K562 (cell line): ENCODE measurements at regions not wholly inside any gene's neighbourhood (a gene's known extent, or its start where the extent isn't known, plus 50 kb on each side); places are given as distances from the start of the nearest gene placed in this dataset.

ENCODE experiments used
- ATAC-seq: fragments of 200-7000 bp; cut with Tn5 transposase; 3 replicates; pipeline ENCODE4 v1.9.1; 2020; ENCODE audit warnings: moderate library complexity
- BruUV-seq: library from RNA; stranded (reverse); fragments of 400-500 nt; replicated peaks from 2 replicates; lab custom pipeline; 2021; lab: Mats Ljungman, UMichigan
- CTCF ChIA-PET: fragments of 300-600 bp; formaldehyde crosslinking; extraction: SDS; loops from one replicate; lab custom pipeline; 2021; ENCODE audit warnings: low intra/inter-chr PET ratio; lab: Yijun Ruan, JAX
- POLR2A ChIA-PET: fragments of 300-600, 350-650 bp; sonication (Branson Sonifier 250); formaldehyde crosslinking; extraction: SDS; loops from one replicate; lab custom pipeline; 2021; ENCODE audit warnings: antibody characterized with exemption, inconsistent platforms; lab: Yijun Ruan, JAX
- DNase-seq, 4 experiments: peaks; one replicate each; pipeline versions ENCODE4 v3.0.0 to v3.0.0-alpha.2; 2011 to 2018; ENCODE audit warnings: low spot score in 3 of 4, mixed read lengths in 3 of 4; ENCODE audit errors: extremely low read depth in 1 of 4
- FAIRE-seq: peaks from 2 replicates; lab custom pipeline; 2011; peaks lifted over from hg19 to GRCh38; lab: Jason Lieb, UNC
- H2AFZ ChIP-seq: 2 replicates; pipeline ENCODE4 v1.6.0; 2011; ENCODE audit warnings: low read depth, low read length, control low read depth, inconsistent platforms
- H3K27ac ChIP-seq: fragments of 200-600 bp; 3 replicates; pipeline ENCODE4 v1.8.0; 2011; ENCODE audit warnings: low read depth, mild to moderate bottlenecking, control low read depth, inconsistent platforms, low read length, moderate library complexity, mixed read lengths; ENCODE audit errors: extremely low read depth
- H3K27me3 ChIP-seq, 2 experiments: fragments of 300-600 bp in 1 of 2; 2 replicates in 1 of 2; 3 replicates in 1 of 2; pipeline versions ENCODE4 v1.6.0 to v1.8.0; 2011; ENCODE audit warnings: inconsistent platforms in 2 of 2, low read length in 2 of 2, mild to moderate bottlenecking in 1 of 2, mixed read lengths in 1 of 2, moderate library complexity in 1 of 2; ENCODE audit not compliant: control insufficient read depth in 2 of 2, insufficient read depth in 2 of 2
- H3K36me3 ChIP-seq: fragments of 300-600 bp; 3 replicates; pipeline ENCODE4 v1.8.0; 2011; ENCODE audit warnings: mild to moderate bottlenecking, low read length, inconsistent platforms; ENCODE audit not compliant: control insufficient read depth, insufficient read depth
- H3K4me1 ChIP-seq, 2 experiments: fragments of 200-600 bp in 1 of 2; replicated peaks in 1 of 2; 2 replicates in 1 of 2; 3 replicates in 1 of 2; pipeline versions ENCODE4 v1.5.1 to v1.8.0; 2011; ENCODE audit warnings: inconsistent platforms in 2 of 2, low read length in 2 of 2, mild to moderate bottlenecking in 1 of 2, mixed read lengths in 1 of 2, moderate library complexity in 1 of 2; ENCODE audit not compliant: control insufficient read depth in 2 of 2, insufficient read depth in 2 of 2
- H3K4me2 ChIP-seq: 2 replicates; pipeline ENCODE4 v1.6.1; 2011; ENCODE audit warnings: low read length, control low read depth, inconsistent platforms, mixed read lengths; ENCODE audit not compliant: insufficient read depth
- H3K4me3 ChIP-seq: fragments of 200-600 bp; sonication (generic), shearing (Covaris generic); 2 replicates; pipeline ENCODE4 v1.5.1; 2016; ENCODE audit warnings: control low read depth, inconsistent platforms
- H3K79me2 ChIP-seq: fragments of 200-600 bp; 3 replicates; pipeline ENCODE4 v1.8.0; 2011; ENCODE audit warnings: low read length, inconsistent platforms; ENCODE audit not compliant: control insufficient read depth, insufficient read depth
- H3K9ac ChIP-seq, 2 experiments: 2 replicates each; pipeline versions ENCODE4 v1.6.0 to v1.6.1; 2011; ENCODE audit warnings: low read depth in 2 of 2, low read length in 2 of 2, control low read depth in 1 of 2, inconsistent platforms in 1 of 2, mild to moderate bottlenecking in 1 of 2, mixed read lengths in 1 of 2; ENCODE audit not compliant: insufficient read depth in 1 of 2
- H3K9me1 ChIP-seq: one replicate; pipeline ENCODE4 v1.6.0; 2011; ENCODE audit warnings: inconsistent platforms, mild to moderate bottlenecking, low read length, moderate library complexity; ENCODE audit not compliant: control insufficient read depth, insufficient read depth
- H3K9me3 ChIP-seq: replicated peaks from 2 replicates; pipeline ENCODE4 v1.5.1; 2011; ENCODE audit warnings: low read depth, low read length, inconsistent platforms; ENCODE audit not compliant: control insufficient read depth, insufficient read depth
- H4K20me1 ChIP-seq: replicated peaks from 2 replicates; pipeline ENCODE4 v1.6.1; 2011; ENCODE audit warnings: low read length, inconsistent platforms, mixed read lengths; ENCODE audit not compliant: control insufficient read depth, insufficient read depth
- ETV6 ChIP-seq, 3 experiments: fragments of 150-350 bp in 1 of 3; sonication (generic) in 1 of 3; formaldehyde crosslinking in 1 of 3; IDR thresholded peaks; 2 replicates each; pipeline versions ENCODE4 v1.6.1 to v1.8.0; 2014 to 2022; ENCODE audit warnings: borderline replicate concordance in 2 of 3, low read depth in 2 of 3, antibody characterized with exemption in 1 of 3, low read length in 1 of 3, mild to moderate bottlenecking in 1 of 3, missing genetic modification reagents in 1 of 3
- RCOR1 ChIP-seq, 2 experiments: IDR thresholded peaks; 2 replicates each; pipeline ENCODE4 v1.6.1; 2012; ENCODE audit warnings: low read depth in 2 of 2, low read length in 2 of 2, borderline replicate concordance in 1 of 2, improper control_type of control experiment in 1 of 2
- TAF9B ChIP-seq: fragments of 450-650 bp; IDR thresholded peaks from 2 replicates; pipeline ENCODE4 v1.6.1; 2018; ENCODE audit warnings: mild to moderate bottlenecking; ENCODE audit not compliant: partially characterized antibody
- WGBS: fragments of 100-300 bp; shearing (Covaris generic); methylation state at CpG from one replicate; pipeline ENCODE4 v1.1.6; 2016; ENCODE audit warnings: low coverage, mixed read lengths; ENCODE audit not compliant: insufficient coverage; ENCODE audit errors: missing lambda C conversion rate; 5-methylcytosine and 5-hydroxymethylcytosine counted together
- in situ Hi-C: fragments of 300-500 bp; cut with MboI; formaldehyde crosslinking; loops from 4 replicates; pipeline ENCODE4 v1.15.0; 2018; ENCODE audit warnings: inconsistent platforms, mixed read lengths
- intact Hi-C: fragments of 100-400 bp; cut with micrococcal nuclease; formaldehyde crosslinking; loops from 2 replicates; pipeline ENCODE4 v1.14.2; 2022

DNA sequence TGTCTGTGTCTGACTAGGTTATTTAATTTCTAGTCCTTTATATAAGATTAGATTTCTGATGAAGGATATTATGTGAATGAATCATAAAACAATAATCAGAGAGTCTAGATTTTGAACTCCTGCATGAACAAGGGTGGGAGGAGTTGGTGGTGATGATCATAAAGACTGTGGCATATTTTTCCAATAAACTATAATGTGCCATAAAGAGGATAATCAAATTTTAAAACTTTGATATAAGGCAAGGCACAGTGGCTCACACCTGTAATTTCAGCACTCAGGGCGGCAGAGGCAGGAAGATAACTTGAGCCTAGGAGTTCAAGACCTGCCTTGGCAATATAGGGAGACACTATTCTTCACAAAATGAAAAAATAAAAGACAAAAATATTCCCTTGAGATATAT lies 473.3 kb downstream of the GABRG1 start:
- Histone ChIP-seq H3K4me2 (no peak overlapping the region), H4K20me1 (no peaks in the 10 kb centered on the region), H3K79me2 (no peaks in the 10 kb centered on the region), H3K4me3 (no peak overlapping the region), H2AFZ (no peak overlapping the region), H3K36me3 (no peaks in the 10 kb centered on the region), H3K9ac (no peak overlapping the region), H3K4me1 (no peaks in the 10 kb centered on the region), H3K9me3 (0 out of 2 replicates have a peak, but pooled peaks cover 2% of the 10 kb centered on the region), H3K27ac (no peak overlapping the region), H3K27me3 (no peaks in the 10 kb centered on the region), H3K9me1 (no peaks in the 10 kb centered on the region)
- intact Hi-C loops = no loop called here
- no TSS peak for BruUV-seq
- in situ Hi-C loops = no loop called here
- ATAC-seq = no peak
- no peak for DNase-seq
- WGBS = 0% methylated on average over 1 of the region's 1 CpG
- POLR2A ChIA-PET = no interaction called here
- CTCF ChIA-PET = no interaction called here
- FAIRE-seq = no peak
- TF ChIP-seq ETV6 (IDR thresholded peaks at IDR 0.05; ENCODE audit: borderline replicate concordance in 1 of 2, low read depth in 2 of 2, low read length in 1 of 2) (no peak), ETV6 (CRISPR knock-in tag; IDR thresholded peaks at IDR 0.05; ENCODE audit: borderline replicate concordance) (no peak)

DNA sequence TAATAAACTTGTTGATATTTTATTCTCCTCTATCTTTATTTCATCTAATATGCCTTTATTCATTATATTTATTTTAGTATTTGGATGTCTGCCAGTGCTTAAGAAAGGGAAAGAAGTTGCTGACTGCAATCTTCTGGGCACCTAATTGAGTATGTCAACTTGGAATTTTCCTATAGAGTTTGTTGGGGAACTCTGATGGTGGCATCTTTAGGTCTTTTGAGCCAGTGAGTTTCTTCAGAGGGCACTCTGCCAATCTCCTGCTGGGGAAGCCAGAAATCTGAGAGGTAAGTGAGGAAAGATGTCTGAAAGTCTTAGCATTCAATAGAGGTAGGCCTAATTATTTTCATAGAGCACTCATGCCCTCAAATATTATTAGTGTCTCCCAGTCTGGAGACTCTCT lies 475.0 kb downstream of the GABRG1 start:
- H3K27me3 ChIP-seq = no peaks in the 10 kb centered on the region
- DNase-seq (no peak), FAIRE-seq (no peak), ATAC-seq (no peak)
- CTCF ChIA-PET = no interaction called here
- no peak overlapping the region for H3K9ac ChIP-seq
- no peaks in the 10 kb centered on the region for H4K20me1 ChIP-seq
- H3K36me3 ChIP-seq = no peaks in the 10 kb centered on the region
- H3K4me3 ChIP-seq = no peak overlapping the region
- H3K9me1 ChIP-seq = no peaks in the 10 kb centered on the region
- POLR2A ChIA-PET = no interaction called here
- TF ChIP-seq RCOR1 (IDR thresholded peaks at IDR 0.05; ENCODE audit: borderline replicate concordance in 1 of 2, low read depth in 2 of 2, low read length in 2 of 2) = no peak
- no peak for TF ChIP-seq TAF9B
- in situ Hi-C loops = no loop called here
- H3K4me2 ChIP-seq = no peak overlapping the region
- no peak overlapping the region for H3K27ac ChIP-seq
- H3K4me1 ChIP-seq = no peaks in the 10 kb centered on the region
- intact Hi-C loops = no loop called here
- no TSS peak for BruUV-seq
- H3K9me3 ChIP-seq = 0 out of 2 replicates have a peak, but pooled peaks cover 2% of the 10 kb centered on the region
- no peak overlapping the region for H2AFZ ChIP-seq
- no peaks in the 10 kb centered on the region for H3K79me2 ChIP-seq
